WI38 (cell line): ENCODE measurements at regions not wholly inside any gene's neighbourhood (a gene's known extent, or its start where the extent isn't known, plus 50 kb on each side); places are given as distances from the start of the nearest gene placed in this dataset.

Experiments used
- H3K4me3 ChIP-seq: 2 replicates; pipeline ENCODE4 v1.5.1; 2011; ENCODE audit warnings: low read depth, mild to moderate bottlenecking, control low read depth, low read length
- CTCF ChIP-seq: IDR thresholded peaks from 2 replicates; pipeline ENCODE4 v1.5.1; 2012; ENCODE audit warnings: low read depth, mild to moderate bottlenecking, control low read depth, low read length

- H3K4me3 ChIP-seq = no peak overlapping the region
- no peak for TF ChIP-seq CTCF
Observed at GRCh38 chr15:87805117-87805820, 451.3 kb downstream of the NTRK3 start.

- TF ChIP-seq CTCF = no peak
- H3K4me3 ChIP-seq = no peak overlapping the region
Observed at GRCh38 chr15:87804451-87804850, 452.1 kb downstream of the NTRK3 start.

DNA sequence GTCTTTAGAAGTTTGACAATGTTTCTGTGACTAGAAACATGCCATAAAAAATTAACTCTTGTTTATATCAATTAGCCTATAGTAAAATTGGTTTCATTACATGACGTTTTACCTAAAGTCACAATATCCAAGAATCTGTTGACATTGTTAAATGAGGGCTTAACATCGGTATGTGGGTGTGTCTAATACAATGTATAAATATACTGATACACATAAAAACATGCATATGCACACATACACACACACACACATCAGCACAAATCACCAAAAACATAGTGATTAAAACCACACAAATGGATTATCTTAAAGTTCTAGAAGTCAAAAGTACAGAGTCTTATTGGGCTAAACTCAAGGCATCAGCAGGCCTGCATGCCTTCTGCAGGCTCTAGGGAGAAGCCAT lies 456.7 kb downstream of the NTRK3 start:
- TF ChIP-seq CTCF = no peak

DNA sequence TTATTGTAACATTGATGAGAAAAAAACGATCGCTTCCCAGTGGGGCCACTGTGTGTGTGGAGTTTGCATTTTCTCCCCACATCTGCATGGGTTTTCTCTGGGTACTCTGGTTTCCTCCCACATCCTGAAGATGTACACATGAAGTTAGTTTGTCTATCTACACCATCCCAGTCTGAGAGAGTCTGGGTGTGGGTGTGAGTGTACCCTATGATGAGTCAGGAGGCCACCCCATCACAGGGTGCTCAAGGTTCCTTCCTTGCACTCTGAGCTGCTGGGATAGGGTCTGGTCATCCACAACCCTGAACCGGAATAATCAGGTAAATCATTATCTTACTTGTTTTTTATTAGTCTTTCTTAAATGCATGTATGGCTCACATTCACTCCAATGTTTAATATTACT lies 457.1 kb downstream of the NTRK3 start:
- no peak for TF ChIP-seq CTCF
- no peak overlapping the region for H3K4me3 ChIP-seq

More for the DNA sequence above, 456.7 kb downstream of the NTRK3 start:
- no peak overlapping the region for H3K4me3 ChIP-seq

- no peak for TF ChIP-seq CTCF
- H3K4me3 ChIP-seq = no peak overlapping the region
Observed at GRCh38 chr15:87793725-87794124, 462.8 kb downstream of the NTRK3 start.

DNA sequence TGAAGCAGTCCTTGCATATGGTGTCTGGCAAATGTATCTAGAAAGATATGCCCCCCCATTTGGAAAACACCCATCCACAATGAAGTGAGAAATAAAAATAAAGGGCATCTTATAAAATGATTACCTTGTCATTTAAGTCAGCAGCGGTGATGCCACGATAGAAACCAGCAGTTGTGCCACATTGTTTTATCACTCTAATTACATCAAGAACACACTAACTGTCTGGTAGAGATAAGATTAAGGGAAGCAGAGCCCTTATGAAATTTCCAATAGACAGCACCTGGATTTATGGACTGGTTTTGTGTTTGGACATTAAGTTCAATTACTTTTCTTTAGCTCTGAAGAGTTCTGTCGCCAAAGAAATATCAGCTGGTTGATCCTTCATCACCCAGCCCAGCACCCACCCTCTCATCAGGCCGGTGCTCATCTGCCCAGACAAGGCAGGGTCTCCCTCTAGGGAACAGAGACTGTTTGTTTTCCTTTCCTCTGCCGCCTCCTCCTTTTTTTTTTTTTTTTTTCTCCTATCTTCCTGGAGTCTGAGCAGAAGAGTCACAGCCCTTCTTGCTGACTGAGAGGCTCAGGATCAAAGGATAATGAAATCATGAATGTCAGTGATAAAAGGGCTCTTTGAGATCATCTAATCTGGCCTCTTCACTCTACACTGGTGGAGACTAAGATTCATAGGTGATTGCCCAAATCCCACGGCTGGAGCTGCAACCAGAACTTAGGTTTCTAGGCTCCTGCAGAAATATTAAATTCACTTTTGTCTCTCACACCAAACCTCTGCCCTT lies 464.1 kb downstream of the NTRK3 start:
- TF ChIP-seq CTCF = no peak
- no peak overlapping the region for H3K4me3 ChIP-seq

GRCh38 chr15:87781959-87782625 lies 474.4 kb downstream of the NTRK3 start:
- no peak overlapping the region for H3K4me3 ChIP-seq
- TF ChIP-seq CTCF = no peak
